GM23338 (cell line): ENCODE measurements at regions not wholly inside any gene's neighbourhood (a gene's known extent, or its start where the extent isn't known, plus 50 kb on each side); places are given as distances from the start of the nearest gene placed in this dataset.
A peak's percentile ranks its signal among the peaks of the same experiment; 100 is the strongest.

Experiments used
- ATAC-seq: fragments of 200-7000 bp; cut with Tn5 transposase; 3 replicates; pipeline ENCODE4 v1.9.1; 2020
- DNase-seq: peaks from one replicate; pipeline ENCODE4 v3.0.0-alpha.2; 2015; ENCODE audit warnings: low spot score
- H2AFZ ChIP-seq: fragments of 200-600 bp; sonication (generic); 2 replicates; pipeline ENCODE4 v1.8.0; 2016; ENCODE audit warnings: antibody characterized with exemption, mild to moderate bottlenecking, moderate library complexity
- H3F3A ChIP-seq: fragments of 200-600 bp; sonication (generic); replicated peaks from 2 replicates; pipeline ENCODE4 v1.8.0; 2017; ENCODE audit warnings: antibody characterized with exemption, mixed run types, low read depth
- H3K27ac ChIP-seq: fragments of 200-600 bp; sonication (generic); 2 replicates; pipeline ENCODE4 v1.6.1; 2016; ENCODE audit warnings: low read depth
- H3K27me3 ChIP-seq: fragments of 200-600 bp; sonication (generic); 2 replicates; pipeline ENCODE4 v1.8.0; 2016; ENCODE audit warnings: mild to moderate bottlenecking, mixed run types, moderate library complexity; ENCODE audit not compliant: insufficient read depth
- H3K36me3 ChIP-seq: fragments of 200-600 bp; sonication (generic); 2 replicates; pipeline ENCODE4 v1.8.0; 2016; ENCODE audit warnings: mild to moderate bottlenecking; ENCODE audit not compliant: insufficient read depth
- H3K4me1 ChIP-seq: fragments of 200-600 bp; sonication (generic); 2 replicates; pipeline ENCODE4 v1.8.0; 2016; ENCODE audit warnings: mild to moderate bottlenecking, moderate library complexity; ENCODE audit not compliant: insufficient read depth
- H3K4me2 ChIP-seq: fragments of 200-600 bp; sonication (generic); 2 replicates; pipeline ENCODE4 v1.7.1; 2017; ENCODE audit warnings: mixed run types
- H3K4me3 ChIP-seq: fragments of 200-600 bp; sonication (generic); 2 replicates; pipeline ENCODE4 v1.6.1; 2016; ENCODE audit warnings: mixed run types
- H3K79me2 ChIP-seq: fragments of 200-600 bp; sonication (generic); replicated peaks from 2 replicates; pipeline ENCODE4 v1.8.0; 2017; ENCODE audit warnings: mild to moderate bottlenecking; ENCODE audit not compliant: insufficient read depth
- H3K9me2 ChIP-seq: fragments of 200-600 bp; sonication (generic); 2 replicates; pipeline ENCODE4 v1.8.0; 2017; ENCODE audit not compliant: insufficient read depth
- H4K20me1 ChIP-seq: fragments of 200-600 bp; sonication (generic); replicated peaks from 2 replicates; pipeline ENCODE4 v1.8.0; 2017; ENCODE audit warnings: mild to moderate bottlenecking; ENCODE audit not compliant: insufficient read depth
- H3K27ac Mint-ChIP-seq: 2 replicates; pipeline ENCODE4 v1.8.0; 2020; ENCODE audit warnings: inconsistent platforms, mild to moderate bottlenecking, moderate library complexity, mixed read lengths
- H3K27me3 Mint-ChIP-seq: 3 replicates; pipeline ENCODE4 v1.8.0; 2022; ENCODE audit warnings: low read depth, mild to moderate bottlenecking, moderate library complexity, mixed read lengths, inconsistent platforms; ENCODE audit not compliant: insufficient read depth, poor library complexity
- H3K36me3 Mint-ChIP-seq: 3 replicates; pipeline ENCODE4 v1.8.0; 2021; ENCODE audit warnings: low read depth, mild to moderate bottlenecking, inconsistent platforms, moderate library complexity, mixed read lengths
- H3K4me1 Mint-ChIP-seq: 3 replicates; pipeline ENCODE4 v1.8.0; 2020; ENCODE audit warnings: mild to moderate bottlenecking, inconsistent platforms, mixed read lengths
- H3K4me3 Mint-ChIP-seq: 3 replicates; pipeline ENCODE4 v1.8.0; 2021; ENCODE audit warnings: moderate library complexity, mild to moderate bottlenecking, inconsistent platforms, mixed read lengths
- H3K9me3 Mint-ChIP-seq: 3 replicates; pipeline ENCODE4 v1.8.0; 2020; ENCODE audit warnings: moderate library complexity, mild to moderate bottlenecking, inconsistent platforms, mixed read lengths
- CREB1 ChIP-seq: fragments of 250-450 bp; sonication (Bioruptor Pico); IDR thresholded peaks from 2 replicates; pipeline ENCODE4 v1.5.0; 2020; ENCODE audit warnings: low read depth, mild to moderate bottlenecking, moderate library complexity
- EZH2 ChIP-seq: fragments of 200-600 bp; sonication (generic); IDR thresholded peaks from one replicate; pipeline ENCODE4 v1.8.0; 2017; ENCODE audit warnings: antibody characterized with exemption, mild to moderate bottlenecking, low read depth; ENCODE audit not compliant: unreplicated experiment
- EZH2phosphoT487 ChIP-seq: fragments of 200-600 bp; sonication (generic); IDR thresholded peaks from one replicate; pipeline ENCODE4 v1.8.1; 2018; ENCODE audit warnings: antibody characterized with exemption; ENCODE audit not compliant: unreplicated experiment
- NANOG ChIP-seq: IDR thresholded peaks from 2 replicates; pipeline ENCODE4 v1.6.1; 2016; ENCODE audit warnings: antibody characterized with exemption, borderline replicate concordance
- STAT1 ChIP-seq: IDR thresholded peaks from one replicate; pipeline ENCODE4 v1.6.1; 2016; ENCODE audit warnings: antibody characterized with exemption; ENCODE audit not compliant: unreplicated experiment
- ZNF114 ChIP-seq: fragments of 250-450 bp; sonication (Bioruptor Pico); IDR thresholded peaks from 2 replicates; pipeline ENCODE4 v1.5.0; 2020; ENCODE audit warnings: mild to moderate bottlenecking, moderate library complexity
- ZNF331 ChIP-seq: fragments of 250-450 bp; sonication (Bioruptor Pico); IDR thresholded peaks from 2 replicates; pipeline ENCODE4 v1.5.0; 2020; ENCODE audit warnings: low read depth, mild to moderate bottlenecking, moderate library complexity
- TF ChIP-seq, protein P1 (sequence below): fragments of 250-450 bp; sonication (Bioruptor Pico); IDR thresholded peaks from 2 replicates; pipeline ENCODE4 v1.5.0; 2020; ENCODE audit warnings: mild to moderate bottlenecking, moderate library complexity
- TF ChIP-seq, protein P2 (sequence below): IDR thresholded peaks from 2 replicates; pipeline ENCODE4 v1.6.1; 2016; ENCODE audit warnings: antibody characterized with exemption
- TF ChIP-seq, protein P3 (sequence below): IDR thresholded peaks from one replicate; pipeline ENCODE4 v1.6.1; 2018; ENCODE audit warnings: antibody characterized with exemption; ENCODE audit not compliant: unreplicated experiment
- TF ChIP-seq, protein P4 (sequence below), 2 experiments: fragments of 200-600 bp in 1 of 2; sonication (generic) in 1 of 2; conservative IDR thresholded peaks; 2 replicates each; pipeline versions ENCODE4 v1.5.1 to v1.6.1; 2016 to 2017; ENCODE audit warnings: antibody characterized with exemption in 2 of 2, low read depth in 2 of 2, mild to moderate bottlenecking in 2 of 2, moderate library complexity in 1 of 2

GRCh38 chr11:100573911-100574513 is 113.1 kb upstream of the ARHGAP42 start:
- ATAC-seq: no peak
- no peaks in the 10 kb centered on the region for H3K9me2 ChIP-seq
- no peaks in the 10 kb centered on the region for H3K27me3 ChIP-seq
- Mint-ChIP-seq H3K27me3 (no peaks in the 10 kb centered on the region), H3K36me3 (no peaks in the 10 kb centered on the region), H3K27ac (no peak overlapping the region; the same call in 1 of the 2 replicates), H3K4me3 (no peak overlapping the region), H3K4me1 (no peaks in the 10 kb centered on the region; the same call in 2 of the 3 replicates), H3K9me3 (no peaks in the 10 kb centered on the region)
- peak overlapping the region; percentile 34 for H2AFZ ChIP-seq
- H3K4me3 ChIP-seq: no peak overlapping the region
- H3K27ac ChIP-seq: no peak overlapping the region
- no peaks in the 10 kb centered on the region for H3K36me3 ChIP-seq
- no peak for DNase-seq
- TF ChIP-seq, protein P1, sequence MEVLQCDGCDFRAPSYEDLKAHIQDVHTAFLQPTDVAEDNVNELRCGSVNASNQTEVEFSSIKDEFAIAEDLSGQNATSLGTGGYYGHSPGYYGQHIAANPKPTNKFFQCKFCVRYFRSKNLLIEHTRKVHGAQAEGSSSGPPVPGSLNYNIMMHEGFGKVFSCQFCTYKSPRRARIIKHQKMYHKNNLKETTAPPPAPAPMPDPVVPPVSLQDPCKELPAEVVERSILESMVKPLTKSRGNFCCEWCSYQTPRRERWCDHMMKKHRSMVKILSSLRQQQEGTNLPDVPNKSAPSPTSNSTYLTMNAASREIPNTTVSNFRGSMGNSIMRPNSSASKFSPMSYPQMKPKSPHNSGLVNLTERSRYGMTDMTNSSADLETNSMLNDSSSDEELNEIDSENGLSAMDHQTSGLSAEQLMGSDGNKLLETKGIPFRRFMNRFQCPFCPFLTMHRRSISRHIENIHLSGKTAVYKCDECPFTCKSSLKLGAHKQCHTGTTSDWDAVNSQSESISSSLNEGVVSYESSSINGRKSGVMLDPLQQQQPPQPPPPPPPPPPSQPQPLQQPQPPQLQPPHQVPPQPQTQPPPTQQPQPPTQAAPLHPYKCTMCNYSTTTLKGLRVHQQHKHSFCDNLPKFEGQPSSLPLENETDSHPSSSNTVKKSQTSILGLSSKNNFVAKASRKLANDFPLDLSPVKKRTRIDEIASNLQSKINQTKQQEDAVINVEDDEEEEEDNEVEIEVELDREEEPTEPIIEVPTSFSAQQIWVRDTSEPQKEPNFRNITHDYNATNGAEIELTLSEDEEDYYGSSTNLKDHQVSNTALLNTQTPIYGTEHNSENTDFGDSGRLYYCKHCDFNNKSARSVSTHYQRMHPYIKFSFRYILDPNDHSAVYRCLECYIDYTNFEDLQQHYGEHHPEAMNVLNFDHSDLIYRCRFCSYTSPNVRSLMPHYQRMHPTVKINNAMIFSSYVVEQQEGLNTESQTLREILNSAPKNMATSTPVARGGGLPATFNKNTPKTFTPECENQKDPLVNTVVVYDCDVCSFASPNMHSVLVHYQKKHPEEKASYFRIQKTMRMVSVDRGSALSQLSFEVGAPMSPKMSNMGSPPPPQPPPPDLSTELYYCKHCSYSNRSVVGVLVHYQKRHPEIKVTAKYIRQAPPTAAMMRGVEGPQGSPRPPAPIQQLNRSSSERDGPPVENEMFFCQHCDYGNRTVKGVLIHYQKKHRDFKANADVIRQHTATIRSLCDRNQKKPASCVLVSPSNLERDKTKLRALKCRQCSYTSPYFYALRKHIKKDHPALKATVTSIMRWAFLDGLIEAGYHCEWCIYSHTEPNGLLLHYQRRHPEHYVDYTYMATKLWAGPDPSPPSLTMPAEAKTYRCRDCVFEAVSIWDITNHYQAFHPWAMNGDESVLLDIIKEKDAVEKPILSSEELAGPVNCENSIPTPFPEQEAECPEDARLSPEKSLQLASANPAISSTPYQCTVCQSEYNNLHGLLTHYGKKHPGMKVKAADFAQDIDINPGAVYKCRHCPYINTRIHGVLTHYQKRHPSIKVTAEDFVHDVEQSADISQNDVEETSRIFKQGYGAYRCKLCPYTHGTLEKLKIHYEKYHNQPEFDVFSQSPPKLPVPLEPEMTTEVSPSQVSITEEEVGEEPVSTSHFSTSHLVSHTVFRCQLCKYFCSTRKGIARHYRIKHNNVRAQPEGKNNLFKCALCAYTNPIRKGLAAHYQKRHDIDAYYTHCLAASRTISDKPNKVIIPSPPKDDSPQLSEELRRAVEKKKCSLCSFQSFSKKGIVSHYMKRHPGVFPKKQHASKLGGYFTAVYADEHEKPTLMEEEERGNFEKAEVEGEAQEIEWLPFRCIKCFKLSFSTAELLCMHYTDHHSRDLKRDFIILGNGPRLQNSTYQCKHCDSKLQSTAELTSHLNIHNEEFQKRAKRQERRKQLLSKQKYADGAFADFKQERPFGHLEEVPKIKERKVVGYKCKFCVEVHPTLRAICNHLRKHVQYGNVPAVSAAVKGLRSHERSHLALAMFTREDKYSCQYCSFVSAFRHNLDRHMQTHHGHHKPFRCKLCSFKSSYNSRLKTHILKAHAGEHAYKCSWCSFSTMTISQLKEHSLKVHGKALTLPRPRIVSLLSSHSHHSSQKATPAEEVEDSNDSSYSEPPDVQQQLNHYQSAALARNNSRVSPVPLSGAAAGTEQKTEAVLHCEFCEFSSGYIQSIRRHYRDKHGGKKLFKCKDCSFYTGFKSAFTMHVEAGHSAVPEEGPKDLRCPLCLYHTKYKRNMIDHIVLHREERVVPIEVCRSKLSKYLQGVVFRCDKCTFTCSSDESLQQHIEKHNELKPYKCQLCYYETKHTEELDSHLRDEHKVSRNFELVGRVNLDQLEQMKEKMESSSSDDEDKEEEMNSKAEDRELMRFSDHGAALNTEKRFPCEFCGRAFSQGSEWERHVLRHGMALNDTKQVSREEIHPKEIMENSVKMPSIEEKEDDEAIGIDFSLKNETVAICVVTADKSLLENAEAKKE: no peak
- TF ChIP-seq STAT1: no peak
- no peak for TF ChIP-seq NANOG
- no peak for TF ChIP-seq EZH2
- no peak for TF ChIP-seq EZH2phosphoT487
- TF ChIP-seq, protein P2, sequence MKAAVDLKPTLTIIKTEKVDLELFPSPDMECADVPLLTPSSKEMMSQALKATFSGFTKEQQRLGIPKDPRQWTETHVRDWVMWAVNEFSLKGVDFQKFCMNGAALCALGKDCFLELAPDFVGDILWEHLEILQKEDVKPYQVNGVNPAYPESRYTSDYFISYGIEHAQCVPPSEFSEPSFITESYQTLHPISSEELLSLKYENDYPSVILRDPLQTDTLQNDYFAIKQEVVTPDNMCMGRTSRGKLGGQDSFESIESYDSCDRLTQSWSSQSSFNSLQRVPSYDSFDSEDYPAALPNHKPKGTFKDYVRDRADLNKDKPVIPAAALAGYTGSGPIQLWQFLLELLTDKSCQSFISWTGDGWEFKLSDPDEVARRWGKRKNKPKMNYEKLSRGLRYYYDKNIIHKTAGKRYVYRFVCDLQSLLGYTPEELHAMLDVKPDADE: no peak
- TF ChIP-seq ZNF114 (CRISPR knock-in tag): no peak
- TF ChIP-seq CREB1 (CRISPR knock-in tag): no peak
- TF ChIP-seq, protein P3, sequence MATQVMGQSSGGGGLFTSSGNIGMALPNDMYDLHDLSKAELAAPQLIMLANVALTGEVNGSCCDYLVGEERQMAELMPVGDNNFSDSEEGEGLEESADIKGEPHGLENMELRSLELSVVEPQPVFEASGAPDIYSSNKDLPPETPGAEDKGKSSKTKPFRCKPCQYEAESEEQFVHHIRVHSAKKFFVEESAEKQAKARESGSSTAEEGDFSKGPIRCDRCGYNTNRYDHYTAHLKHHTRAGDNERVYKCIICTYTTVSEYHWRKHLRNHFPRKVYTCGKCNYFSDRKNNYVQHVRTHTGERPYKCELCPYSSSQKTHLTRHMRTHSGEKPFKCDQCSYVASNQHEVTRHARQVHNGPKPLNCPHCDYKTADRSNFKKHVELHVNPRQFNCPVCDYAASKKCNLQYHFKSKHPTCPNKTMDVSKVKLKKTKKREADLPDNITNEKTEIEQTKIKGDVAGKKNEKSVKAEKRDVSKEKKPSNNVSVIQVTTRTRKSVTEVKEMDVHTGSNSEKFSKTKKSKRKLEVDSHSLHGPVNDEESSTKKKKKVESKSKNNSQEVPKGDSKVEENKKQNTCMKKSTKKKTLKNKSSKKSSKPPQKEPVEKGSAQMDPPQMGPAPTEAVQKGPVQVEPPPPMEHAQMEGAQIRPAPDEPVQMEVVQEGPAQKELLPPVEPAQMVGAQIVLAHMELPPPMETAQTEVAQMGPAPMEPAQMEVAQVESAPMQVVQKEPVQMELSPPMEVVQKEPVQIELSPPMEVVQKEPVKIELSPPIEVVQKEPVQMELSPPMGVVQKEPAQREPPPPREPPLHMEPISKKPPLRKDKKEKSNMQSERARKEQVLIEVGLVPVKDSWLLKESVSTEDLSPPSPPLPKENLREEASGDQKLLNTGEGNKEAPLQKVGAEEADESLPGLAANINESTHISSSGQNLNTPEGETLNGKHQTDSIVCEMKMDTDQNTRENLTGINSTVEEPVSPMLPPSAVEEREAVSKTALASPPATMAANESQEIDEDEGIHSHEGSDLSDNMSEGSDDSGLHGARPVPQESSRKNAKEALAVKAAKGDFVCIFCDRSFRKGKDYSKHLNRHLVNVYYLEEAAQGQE: no peak
- TF ChIP-seq, protein P4, sequence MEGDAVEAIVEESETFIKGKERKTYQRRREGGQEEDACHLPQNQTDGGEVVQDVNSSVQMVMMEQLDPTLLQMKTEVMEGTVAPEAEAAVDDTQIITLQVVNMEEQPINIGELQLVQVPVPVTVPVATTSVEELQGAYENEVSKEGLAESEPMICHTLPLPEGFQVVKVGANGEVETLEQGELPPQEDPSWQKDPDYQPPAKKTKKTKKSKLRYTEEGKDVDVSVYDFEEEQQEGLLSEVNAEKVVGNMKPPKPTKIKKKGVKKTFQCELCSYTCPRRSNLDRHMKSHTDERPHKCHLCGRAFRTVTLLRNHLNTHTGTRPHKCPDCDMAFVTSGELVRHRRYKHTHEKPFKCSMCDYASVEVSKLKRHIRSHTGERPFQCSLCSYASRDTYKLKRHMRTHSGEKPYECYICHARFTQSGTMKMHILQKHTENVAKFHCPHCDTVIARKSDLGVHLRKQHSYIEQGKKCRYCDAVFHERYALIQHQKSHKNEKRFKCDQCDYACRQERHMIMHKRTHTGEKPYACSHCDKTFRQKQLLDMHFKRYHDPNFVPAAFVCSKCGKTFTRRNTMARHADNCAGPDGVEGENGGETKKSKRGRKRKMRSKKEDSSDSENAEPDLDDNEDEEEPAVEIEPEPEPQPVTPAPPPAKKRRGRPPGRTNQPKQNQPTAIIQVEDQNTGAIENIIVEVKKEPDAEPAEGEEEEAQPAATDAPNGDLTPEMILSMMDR (conservative IDR thresholded peaks at IDR 0.05; ENCODE audit: low read depth in 2 of 2): no peak
- TF ChIP-seq ZNF331 (CRISPR knock-in tag): no peak
- no peaks in the 10 kb centered on the region for H3K79me2 ChIP-seq
- no peak overlapping the region for H3K4me2 ChIP-seq
- no peaks in the 10 kb centered on the region for H3F3A ChIP-seq
- H4K20me1 ChIP-seq: no peaks in the 10 kb centered on the region
- H3K4me1 ChIP-seq: no peaks in the 10 kb centered on the region
